WTC11 (cell line): ENCODE measurements at regions not wholly inside any gene's neighbourhood (a gene's known extent, or its start where the extent isn't known, plus 50 kb on each side); places are given as distances from the start of the nearest gene placed in this dataset.

ENCODE experiments used
- ATF2 ChIP-seq: sonication (generic); formaldehyde crosslinking; IDR thresholded peaks from 2 replicates; pipeline ENCODE4 v1.8.1; 2022; ENCODE audit warnings: low read depth, missing genetic modification reagents, borderline replicate concordance
- FOXJ3 ChIP-seq: sonication (generic); formaldehyde crosslinking; IDR thresholded peaks from 2 replicates; pipeline ENCODE4 v1.9.0; 2021; ENCODE audit warnings: missing genetic modification reagents, mild to moderate bottlenecking, borderline replicate concordance
- JUN ChIP-seq: sonication (generic); formaldehyde crosslinking; IDR thresholded peaks from 2 replicates; pipeline ENCODE4 v1.8.0; 2023; ENCODE audit warnings: mild to moderate bottlenecking, missing genetic modification reagents
- MXD4 ChIP-seq: fragments of 250-450 bp; sonication (Bioruptor Pico); IDR thresholded peaks from 2 replicates; pipeline ENCODE4 v1.8.0; 2021; ENCODE audit warnings: mild to moderate bottlenecking, moderate library complexity, borderline replicate concordance
- NR2C2 ChIP-seq: sonication (generic); formaldehyde crosslinking; IDR thresholded peaks from 2 replicates; pipeline ENCODE4 v1.8.0; 2022; ENCODE audit warnings: mild to moderate bottlenecking, missing genetic modification reagents
- USF2 ChIP-seq: sonication (generic); formaldehyde crosslinking; IDR thresholded peaks from 2 replicates; pipeline ENCODE4 v1.8.1; 2023; ENCODE audit warnings: mild to moderate bottlenecking, missing genetic modification reagents, moderate library complexity
- ZNF263 ChIP-seq: sonication (generic); formaldehyde crosslinking; IDR thresholded peaks from 2 replicates; pipeline ENCODE4 v1.8.1; 2022; ENCODE audit warnings: low read depth, mild to moderate bottlenecking, moderate library complexity, missing genetic modification reagents
- ZNF425 ChIP-seq: fragments of 250-450 bp; sonication (Bioruptor Pico); conservative IDR thresholded peaks from 2 replicates; pipeline ENCODE4 v1.9.0; 2021; ENCODE audit warnings: mild to moderate bottlenecking
- TF ChIP-seq, protein P1 (sequence below): fragments of 200-600 bp; IDR thresholded peaks from 2 replicates; pipeline ENCODE4 v1.8.0; 2022; ENCODE audit warnings: antibody characterized with exemption

GRCh38 chr6:156164701-156165452 is 612.3 kb upstream of the ARID1B start:
- TF ChIP-seq ATF2 (CRISPR knock-in tag) (no peak), JUN (CRISPR knock-in tag) (no peak), USF2 (CRISPR knock-in tag) (no peak), FOXJ3 (CRISPR knock-in tag) (no peak), MXD4 (CRISPR knock-in tag) (no peak), ZNF263 (CRISPR knock-in tag) (no peak), NR2C2 (no peak), ZNF425 (no peak)
- TF ChIP-seq, protein P1, sequence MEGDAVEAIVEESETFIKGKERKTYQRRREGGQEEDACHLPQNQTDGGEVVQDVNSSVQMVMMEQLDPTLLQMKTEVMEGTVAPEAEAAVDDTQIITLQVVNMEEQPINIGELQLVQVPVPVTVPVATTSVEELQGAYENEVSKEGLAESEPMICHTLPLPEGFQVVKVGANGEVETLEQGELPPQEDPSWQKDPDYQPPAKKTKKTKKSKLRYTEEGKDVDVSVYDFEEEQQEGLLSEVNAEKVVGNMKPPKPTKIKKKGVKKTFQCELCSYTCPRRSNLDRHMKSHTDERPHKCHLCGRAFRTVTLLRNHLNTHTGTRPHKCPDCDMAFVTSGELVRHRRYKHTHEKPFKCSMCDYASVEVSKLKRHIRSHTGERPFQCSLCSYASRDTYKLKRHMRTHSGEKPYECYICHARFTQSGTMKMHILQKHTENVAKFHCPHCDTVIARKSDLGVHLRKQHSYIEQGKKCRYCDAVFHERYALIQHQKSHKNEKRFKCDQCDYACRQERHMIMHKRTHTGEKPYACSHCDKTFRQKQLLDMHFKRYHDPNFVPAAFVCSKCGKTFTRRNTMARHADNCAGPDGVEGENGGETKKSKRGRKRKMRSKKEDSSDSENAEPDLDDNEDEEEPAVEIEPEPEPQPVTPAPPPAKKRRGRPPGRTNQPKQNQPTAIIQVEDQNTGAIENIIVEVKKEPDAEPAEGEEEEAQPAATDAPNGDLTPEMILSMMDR: no peak
